ENCODE measurements at regions not wholly inside any gene's neighbourhood (a gene's known extent, or its start where the extent isn't known, plus 50 kb on each side); places are given as distances from the start of the nearest gene placed in this dataset.

- TF ChIP-seq TAF1 (IDR thresholded peaks at IDR 0.05; ENCODE audit: low read depth) (no peak), CTCF (IDR thresholded peaks at IDR 0.05; ENCODE audit: poor library complexity, severe bottlenecking) (no peak), EZH2 (IDR thresholded peaks at IDR 0.05; ENCODE audit: borderline replicate concordance, insufficient read depth, low read length, poor library complexity, severe bottlenecking) (no peak), REST (IDR thresholded peaks at IDR 0.05; ENCODE audit: borderline replicate concordance) (no peak), POLR2AphosphoS5 (IDR thresholded peaks at IDR 0.05) (no peak)
Observed at GRCh38 chr13:47661076-47661475, 340.0 kb downstream of the SUCLA2 start.

Measured in neural cell (in vitro differentiated cells).